Nephron (organoid): ENCODE measurements at regions not wholly inside any gene's neighbourhood (a gene's known extent, or its start where the extent isn't known, plus 50 kb on each side); places are given as distances from the start of the nearest gene placed in this dataset.

Source experiments
- H3K27ac Mint-ChIP-seq, 3 experiments: 2 replicates each; pipeline ENCODE4 v1.8.0; 2020; ENCODE audit warnings: mixed read lengths in 3 of 3, mild to moderate bottlenecking in 2 of 3, moderate library complexity in 1 of 3
- H3K27me3 Mint-ChIP-seq: 2 replicates; pipeline ENCODE4 v1.8.0; 2021; ENCODE audit warnings: low read depth, mild to moderate bottlenecking, moderate library complexity, mixed read lengths
- H3K36me3 Mint-ChIP-seq: 2 replicates; pipeline ENCODE4 v1.8.0; 2020; ENCODE audit warnings: low read depth, mixed read lengths
- H3K4me1 Mint-ChIP-seq: 2 replicates; pipeline ENCODE4 v1.8.0; 2020; ENCODE audit warnings: mixed read lengths
- H3K4me3 Mint-ChIP-seq, 3 experiments: 2 replicates each; pipeline ENCODE4 v1.8.0; 2020; ENCODE audit warnings: mild to moderate bottlenecking in 3 of 3, mixed read lengths in 3 of 3, moderate library complexity in 2 of 3
- H3K9me3 Mint-ChIP-seq: 2 replicates; pipeline ENCODE4 v1.8.0; 2020; ENCODE audit warnings: mixed read lengths
- TF ChIP-seq, protein P1 (sequence below), 3 experiments: fragments of 200-600 bp; sonication (generic); IDR thresholded peaks; one replicate each; pipeline ENCODE4 v1.5.0; 2021; ENCODE audit warnings: antibody characterized with exemption in 3 of 3; ENCODE audit not compliant: unreplicated experiment in 3 of 3

DNA sequence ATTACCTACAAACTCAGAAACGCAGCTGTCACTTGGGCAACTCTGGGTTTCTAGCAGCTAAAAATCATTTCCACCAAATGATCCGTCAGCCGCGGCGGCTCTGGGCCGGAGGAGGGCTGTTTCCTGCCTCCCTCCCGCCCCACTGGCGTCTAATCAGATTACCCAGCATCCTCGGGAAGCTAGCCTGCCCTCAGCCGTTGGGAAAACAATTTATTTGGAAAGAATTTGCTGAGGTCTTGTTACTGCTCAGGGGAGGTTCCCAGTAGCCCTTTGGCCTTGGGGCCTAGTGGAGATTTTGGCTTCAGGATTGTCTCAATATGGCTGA is 65.0 kb upstream of the ADGRA1 start:
- Mint-ChIP-seq H3K4me1 (peaks cover 27% of the 10 kb centered on the region), H3K27me3 (peaks cover 43% of the 10 kb centered on the region), H3K27ac (peak overlapping the region; percentile 53 to 89 (median 84)), H3K4me3 (no peak overlapping the region), H3K9me3 (no peaks in the 10 kb centered on the region), H3K36me3 (no peaks in the 10 kb centered on the region)
- TF ChIP-seq, protein P1, sequence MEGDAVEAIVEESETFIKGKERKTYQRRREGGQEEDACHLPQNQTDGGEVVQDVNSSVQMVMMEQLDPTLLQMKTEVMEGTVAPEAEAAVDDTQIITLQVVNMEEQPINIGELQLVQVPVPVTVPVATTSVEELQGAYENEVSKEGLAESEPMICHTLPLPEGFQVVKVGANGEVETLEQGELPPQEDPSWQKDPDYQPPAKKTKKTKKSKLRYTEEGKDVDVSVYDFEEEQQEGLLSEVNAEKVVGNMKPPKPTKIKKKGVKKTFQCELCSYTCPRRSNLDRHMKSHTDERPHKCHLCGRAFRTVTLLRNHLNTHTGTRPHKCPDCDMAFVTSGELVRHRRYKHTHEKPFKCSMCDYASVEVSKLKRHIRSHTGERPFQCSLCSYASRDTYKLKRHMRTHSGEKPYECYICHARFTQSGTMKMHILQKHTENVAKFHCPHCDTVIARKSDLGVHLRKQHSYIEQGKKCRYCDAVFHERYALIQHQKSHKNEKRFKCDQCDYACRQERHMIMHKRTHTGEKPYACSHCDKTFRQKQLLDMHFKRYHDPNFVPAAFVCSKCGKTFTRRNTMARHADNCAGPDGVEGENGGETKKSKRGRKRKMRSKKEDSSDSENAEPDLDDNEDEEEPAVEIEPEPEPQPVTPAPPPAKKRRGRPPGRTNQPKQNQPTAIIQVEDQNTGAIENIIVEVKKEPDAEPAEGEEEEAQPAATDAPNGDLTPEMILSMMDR (IDR thresholded peaks at IDR 0.05; ENCODE audit: unreplicated experiment in 3 of 3) = no peak

DNA sequence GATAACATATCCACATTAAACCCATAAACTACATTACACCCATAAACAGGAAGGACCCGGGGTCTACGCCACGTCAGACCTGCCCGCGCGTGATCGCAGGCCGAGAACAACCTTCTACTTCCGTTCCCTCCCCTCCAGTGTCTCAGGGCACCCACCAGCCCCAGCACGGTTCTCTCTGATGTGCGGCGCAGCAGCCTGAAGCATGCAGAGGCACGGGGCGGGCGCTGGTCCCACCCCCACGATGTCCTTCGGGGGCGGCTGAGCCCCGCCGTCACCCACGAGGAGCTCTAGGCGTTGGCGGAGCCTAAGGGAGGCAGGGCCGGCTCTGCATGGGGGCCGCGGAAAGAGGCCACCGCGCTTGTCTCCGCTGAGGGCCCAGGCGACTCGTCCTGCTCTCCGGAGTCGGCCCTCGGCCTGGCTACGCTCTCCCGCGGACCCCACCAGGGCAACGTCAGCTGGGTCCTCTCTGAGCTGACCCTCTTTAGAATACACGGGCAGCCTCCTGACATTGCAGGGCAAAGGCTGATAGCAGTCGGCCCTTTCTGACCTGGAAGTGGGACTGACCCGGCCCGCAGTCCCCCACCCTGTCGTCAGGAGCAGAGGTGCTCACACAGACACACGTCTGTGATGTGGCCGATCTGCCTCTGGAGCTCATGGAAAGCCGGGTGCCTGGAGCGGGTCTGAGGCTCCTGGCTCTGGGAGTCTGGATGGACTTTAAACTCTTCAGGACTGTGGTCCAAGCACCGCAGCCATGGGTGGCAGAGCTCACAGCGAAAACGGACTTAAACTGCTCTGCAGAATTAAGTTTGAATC is 65.6 kb upstream of the ADGRA1 start:
- Mint-ChIP-seq H3K27me3 (peaks cover 37% of the 10 kb centered on the region), H3K36me3 (no peaks in the 10 kb centered on the region), H3K9me3 (no peaks in the 10 kb centered on the region), H3K27ac (peak overlapping the region; percentile 53 to 89 (median 84)), H3K4me3 (no peak overlapping the region), H3K4me1 (peaks cover 21% of the 10 kb centered on the region)
- TF ChIP-seq, protein P1 (IDR thresholded peaks at IDR 0.05; ENCODE audit: unreplicated experiment in 3 of 3) = no peak

DNA sequence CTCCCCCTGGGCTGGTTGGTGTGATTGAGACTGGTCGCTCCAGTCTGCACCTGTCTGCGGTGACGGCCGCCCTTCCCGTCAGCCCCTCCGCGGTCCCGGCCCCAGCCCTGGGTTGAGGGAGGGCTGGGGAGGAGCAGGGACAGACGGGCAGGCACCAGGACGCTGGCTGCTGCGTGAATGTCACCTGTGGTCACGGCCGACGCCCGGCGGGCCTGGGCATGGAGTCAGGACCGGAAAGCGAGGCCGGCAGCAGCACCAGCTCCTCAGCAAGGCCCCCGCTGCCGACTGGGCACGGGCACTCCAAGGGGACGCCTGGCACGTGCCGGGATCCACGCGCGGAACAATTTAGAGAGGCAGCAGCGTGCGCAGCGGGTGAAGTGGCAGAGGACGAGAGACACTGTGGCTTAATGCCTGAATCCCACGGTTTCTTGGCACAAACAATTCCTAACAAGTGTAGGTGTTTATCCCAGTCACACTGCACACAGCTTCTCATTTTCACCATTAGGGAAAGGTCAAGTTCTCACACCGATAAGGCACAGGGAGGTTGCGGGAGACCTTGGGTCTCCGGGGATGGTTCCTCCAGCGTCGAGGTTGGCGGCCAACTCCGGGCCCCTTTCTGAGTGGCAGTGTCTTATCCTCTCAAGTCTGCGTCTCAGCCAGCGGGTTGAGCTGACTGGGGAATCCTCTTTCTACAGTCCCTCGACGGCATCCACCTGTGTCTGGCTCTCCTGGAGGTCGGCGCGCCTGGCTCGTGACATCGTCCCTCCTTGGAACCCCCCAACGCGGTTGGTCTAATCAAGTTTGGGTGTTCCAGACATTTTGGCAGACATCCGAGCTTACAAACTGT is 66.4 kb upstream of the ADGRA1 start:
- H3K36me3 Mint-ChIP-seq = no peaks in the 10 kb centered on the region
- H3K4me3 Mint-ChIP-seq = no peak overlapping the region
- H3K27me3 Mint-ChIP-seq = peaks cover 32% of the 10 kb centered on the region
- H3K27ac Mint-ChIP-seq = peak overlapping the region in 2 of 3 experiments; percentile 60 to 73
- H3K9me3 Mint-ChIP-seq = no peaks in the 10 kb centered on the region
- peaks cover 21% of the 10 kb centered on the region for H3K4me1 Mint-ChIP-seq
- TF ChIP-seq, protein P1 (IDR thresholded peaks at IDR 0.05; ENCODE audit: unreplicated experiment in 3 of 3) = no peak

DNA sequence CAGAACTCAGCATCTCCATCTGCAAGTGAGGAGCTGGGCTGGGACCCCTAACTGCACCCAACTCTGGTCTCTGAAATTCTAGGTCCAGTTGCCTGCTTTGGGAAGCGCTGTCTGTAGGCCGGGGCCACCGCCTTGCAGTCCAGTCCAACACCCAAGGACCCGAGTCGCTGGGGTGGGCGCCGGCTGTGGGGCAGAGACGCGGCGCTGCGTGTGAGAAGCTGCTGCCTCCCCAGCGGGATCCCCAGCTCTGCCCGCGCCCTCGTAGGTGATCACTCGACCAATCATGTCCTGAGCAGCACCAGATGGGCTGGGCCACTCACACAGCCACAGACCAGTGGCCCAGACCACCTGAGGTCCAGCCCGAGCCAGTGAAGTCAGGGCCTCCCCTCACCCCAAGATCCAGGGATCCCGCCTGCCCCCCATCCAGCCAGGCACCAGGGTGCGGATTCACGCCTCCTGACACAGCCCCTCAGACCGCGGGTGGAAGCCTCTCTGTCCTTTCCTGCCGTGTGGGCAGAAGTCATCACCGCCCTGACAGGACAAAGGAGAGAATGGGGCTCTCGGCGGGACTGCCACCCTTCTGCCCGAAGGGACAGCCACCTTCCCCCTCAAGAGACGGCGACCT is 67.4 kb upstream of the ADGRA1 start:
- Mint-ChIP-seq H3K36me3 (no peaks in the 10 kb centered on the region), H3K27ac (no peak overlapping the region), H3K27me3 (peaks cover 23% of the 10 kb centered on the region), H3K4me3 (no peak overlapping the region), H3K9me3 (no peaks in the 10 kb centered on the region), H3K4me1 (peaks cover 21% of the 10 kb centered on the region)
- TF ChIP-seq, protein P1 (IDR thresholded peaks at IDR 0.05; ENCODE audit: unreplicated experiment in 3 of 3) = no peak

DNA sequence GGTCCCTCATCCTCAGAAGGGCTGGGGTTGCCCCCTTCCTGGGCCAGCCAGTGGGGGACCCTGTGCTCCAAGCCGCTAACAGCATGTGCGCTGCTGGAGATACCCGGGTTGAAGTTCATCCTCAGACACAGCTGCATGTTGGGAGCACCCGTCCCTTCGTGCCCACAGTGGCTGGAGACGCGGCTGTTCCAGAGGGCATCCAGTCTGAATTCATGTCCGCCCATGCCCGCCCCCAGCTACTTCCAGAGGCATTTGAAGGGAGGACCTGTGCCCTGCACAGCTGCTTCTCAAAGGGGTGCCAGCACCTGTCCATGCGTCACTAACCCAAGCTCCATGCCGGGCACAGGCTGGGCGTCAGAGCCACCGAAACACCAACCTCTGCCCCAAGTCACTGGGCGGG is 68.1 kb upstream of the ADGRA1 start:
- no peak overlapping the region for H3K27ac Mint-ChIP-seq
- no peak overlapping the region for H3K4me3 Mint-ChIP-seq
- no peaks in the 10 kb centered on the region for H3K36me3 Mint-ChIP-seq
- peaks cover 21% of the 10 kb centered on the region for H3K4me1 Mint-ChIP-seq
- TF ChIP-seq, protein P1 (IDR thresholded peaks at IDR 0.05; ENCODE audit: unreplicated experiment in 3 of 3) = no peak
- peaks cover 16% of the 10 kb centered on the region for H3K27me3 Mint-ChIP-seq
- no peaks in the 10 kb centered on the region for H3K9me3 Mint-ChIP-seq
